Hepatocyte (in vitro differentiated cells): ENCODE measurements at regions not wholly inside any gene's neighbourhood (a gene's known extent, or its start where the extent isn't known, plus 50 kb on each side); places are given as distances from the start of the nearest gene placed in this dataset.

Experiments used
- DNase-seq: peaks from one replicate; pipeline ENCODE4 v3.0.0-alpha.2; 2016; ENCODE audit warnings: low spot score
- H2AFZ ChIP-seq: fragments of 200-600 bp; sonication (generic); 2 replicates; pipeline ENCODE4 v1.6.0; 2016; ENCODE audit warnings: antibody characterized with exemption, mild to moderate bottlenecking
- H3K27ac ChIP-seq: fragments of 200-600 bp; sonication (generic); 2 replicates; pipeline ENCODE4 v1.5.1; 2016; ENCODE audit warnings: mild to moderate bottlenecking
- H3K27me3 ChIP-seq: fragments of 200-600 bp; sonication (generic); 2 replicates; pipeline ENCODE4 v1.6.1; 2016
- H3K36me3 ChIP-seq: fragments of 200-600 bp; sonication (generic); replicated peaks from 2 replicates; pipeline ENCODE4 v1.5.1; 2016; ENCODE audit warnings: low read depth; ENCODE audit not compliant: insufficient read depth
- H3K4me1 ChIP-seq: fragments of 200-600 bp; sonication (generic); 2 replicates; pipeline ENCODE4 v1.5.1; 2016; ENCODE audit warnings: mild to moderate bottlenecking, moderate library complexity; ENCODE audit not compliant: insufficient read depth
- H3K4me2 ChIP-seq: fragments of 200-600 bp; sonication (generic); 2 replicates; pipeline ENCODE4 v1.6.0; 2016
- H3K4me3 ChIP-seq: fragments of 200-600 bp; sonication (generic); 2 replicates; pipeline ENCODE4 v1.5.1; 2016; ENCODE audit warnings: mild to moderate bottlenecking
- H3K79me2 ChIP-seq: fragments of 200-600 bp; sonication (generic); 2 replicates; pipeline ENCODE4 v1.6.0; 2017; ENCODE audit warnings: mild to moderate bottlenecking
- H3K9me2 ChIP-seq: fragments of 200-600 bp; sonication (generic); replicated peaks from 2 replicates; pipeline ENCODE4 v1.6.0; 2017; ENCODE audit warnings: mild to moderate bottlenecking; ENCODE audit not compliant: insufficient read depth
- H3K9me3 ChIP-seq: fragments of 200-600 bp; sonication (generic); 2 replicates; pipeline ENCODE4 v1.5.1; 2016; ENCODE audit warnings: low read depth, mild to moderate bottlenecking
- H4K20me1 ChIP-seq: fragments of 200-600 bp; sonication (generic); 2 replicates; pipeline ENCODE4 v1.6.0; 2016; ENCODE audit warnings: mild to moderate bottlenecking; ENCODE audit not compliant: insufficient read depth, poor library complexity, severe bottlenecking
- CTCF ChIP-seq: fragments of 200-600 bp; sonication (generic); IDR thresholded peaks from 2 replicates; pipeline ENCODE4 v1.5.1; 2016; ENCODE audit warnings: antibody characterized with exemption, mild to moderate bottlenecking; ENCODE audit not compliant: poor library complexity
- EZH2 ChIP-seq: fragments of 200-600 bp; sonication (generic); IDR thresholded peaks from 2 replicates; pipeline ENCODE4 v1.6.1; 2016; ENCODE audit warnings: antibody characterized with exemption, mild to moderate bottlenecking, borderline replicate concordance
- EZH2phosphoT487 ChIP-seq: fragments of 200-600 bp; sonication (generic); IDR thresholded peaks from one replicate; pipeline ENCODE4 v1.6.1; 2018; ENCODE audit warnings: antibody characterized with exemption, mild to moderate bottlenecking, low read depth, moderate library complexity; ENCODE audit not compliant: unreplicated experiment, severe bottlenecking
- WGBS: methylation state at CpG from one replicate; pipeline ENCODE4 v1.1.6; 2016; ENCODE audit warnings: low lambda C conversion rate; ENCODE audit errors: missing lambda C conversion rate; 5-methylcytosine and 5-hydroxymethylcytosine counted together

- TF ChIP-seq EZH2phosphoT487 (no peak), CTCF (peak; percentile 17), EZH2 (no peak)
- Histone ChIP-seq H3K9me2 (no peaks in the 10 kb centered on the region), H4K20me1 (no peaks in the 10 kb centered on the region), H2AFZ (no peak overlapping the region), H3K4me3 (no peak overlapping the region), H3K4me1 (no peaks in the 10 kb centered on the region), H3K79me2 (no peaks in the 10 kb centered on the region), H3K4me2 (no peak overlapping the region), H3K27ac (no peak overlapping the region), H3K27me3 (no peaks in the 10 kb centered on the region), H3K9me3 (no peaks in the 10 kb centered on the region), H3K36me3 (no peaks in the 10 kb centered on the region)
- WGBS = 89% methylated on average over 7 of the region's 7 CpGs
- no peak for DNase-seq
These were observed 65.8 kb upstream of the FRMD4A start for GRCh38 chr10:14396411-14397048.

DNA sequence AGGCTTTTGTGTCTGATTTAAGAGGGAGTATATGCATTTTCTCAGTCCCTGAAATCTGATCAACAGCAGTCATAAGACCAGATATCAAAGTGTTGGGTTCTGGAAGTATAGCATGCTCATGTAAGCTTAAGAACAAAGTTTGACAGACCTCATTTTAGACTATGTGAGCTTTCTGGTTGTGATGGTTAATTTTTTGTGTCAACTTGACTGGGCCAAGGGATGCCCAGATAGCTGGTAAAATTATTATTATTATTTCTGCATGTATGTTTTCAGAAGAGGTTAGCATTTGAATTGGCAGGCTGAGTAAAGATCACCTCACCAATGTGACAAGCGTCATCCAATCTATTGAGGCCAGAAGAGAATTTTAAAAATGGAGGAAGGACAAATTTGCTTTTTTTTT lies 63.5 kb upstream of the FRMD4A start:
- Histone ChIP-seq H3K4me2 (no peak overlapping the region), H3K9me2 (no peaks in the 10 kb centered on the region), H3K4me3 (no peak overlapping the region), H3K4me1 (no peaks in the 10 kb centered on the region), H2AFZ (no peak overlapping the region), H3K79me2 (no peaks in the 10 kb centered on the region), H3K36me3 (no peaks in the 10 kb centered on the region), H3K27ac (no peak overlapping the region), H3K9me3 (no peaks in the 10 kb centered on the region), H3K27me3 (no peaks in the 10 kb centered on the region), H4K20me1 (no peaks in the 10 kb centered on the region)
- WGBS = 96% methylated on average over 1 of the region's 1 CpG
- TF ChIP-seq EZH2phosphoT487 (no peak), EZH2 (no peak), CTCF (no peak)
- DNase-seq = no peak

DNA sequence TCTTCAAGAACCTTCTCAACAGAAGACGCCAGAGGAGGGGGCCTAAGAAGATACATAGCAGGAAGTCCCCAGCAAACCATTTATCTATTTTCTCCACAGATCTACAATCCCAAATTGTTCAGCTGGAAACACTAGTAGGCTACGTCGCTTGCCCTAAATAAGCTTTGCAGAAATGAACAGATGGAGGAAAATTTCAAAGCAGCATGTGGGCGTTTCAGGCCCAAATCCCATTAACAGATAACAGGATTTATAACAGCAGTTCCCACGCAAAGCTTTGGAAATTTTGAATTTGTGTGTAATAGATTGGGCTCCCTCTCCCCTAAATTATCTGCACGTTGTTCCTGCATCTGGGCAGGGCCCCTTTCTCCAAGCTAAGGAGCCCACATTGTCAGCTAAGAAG lies 60.6 kb upstream of the FRMD4A start:
- Histone ChIP-seq H4K20me1 (no peaks in the 10 kb centered on the region), H2AFZ (no peak overlapping the region), H3K27ac (no peak overlapping the region), H3K4me2 (no peak overlapping the region), H3K4me1 (no peaks in the 10 kb centered on the region), H3K4me3 (no peak overlapping the region), H3K36me3 (no peaks in the 10 kb centered on the region), H3K79me2 (no peaks in the 10 kb centered on the region), H3K9me2 (no peaks in the 10 kb centered on the region), H3K27me3 (no peaks in the 10 kb centered on the region), H3K9me3 (no peaks in the 10 kb centered on the region)
- DNase-seq = no peak
- no peak for TF ChIP-seq EZH2phosphoT487
- no peak for TF ChIP-seq EZH2
- TF ChIP-seq CTCF = no peak
- WGBS = 80% methylated on average over 6 of the region's 6 CpGs
